GM19397 (cell line): ENCODE measurements at regions not wholly inside any gene's neighbourhood (a gene's known extent, or its start where the extent isn't known, plus 50 kb on each side); places are given as distances from the start of the nearest gene placed in this dataset.

Experiments
- ATAC-seq: cut with Tn5 transposase; IDR thresholded peaks from one replicate; pipeline ENCODE4 v1.9.1; 2021; ENCODE audit warnings: mild to moderate bottlenecking, moderate library complexity; ENCODE audit not compliant: unreplicated experiment

- ATAC-seq, result no peak
These were observed 461.2 kb downstream of the TLR4 start for GRCh38 chr9:118165451-118165850.

DNA sequence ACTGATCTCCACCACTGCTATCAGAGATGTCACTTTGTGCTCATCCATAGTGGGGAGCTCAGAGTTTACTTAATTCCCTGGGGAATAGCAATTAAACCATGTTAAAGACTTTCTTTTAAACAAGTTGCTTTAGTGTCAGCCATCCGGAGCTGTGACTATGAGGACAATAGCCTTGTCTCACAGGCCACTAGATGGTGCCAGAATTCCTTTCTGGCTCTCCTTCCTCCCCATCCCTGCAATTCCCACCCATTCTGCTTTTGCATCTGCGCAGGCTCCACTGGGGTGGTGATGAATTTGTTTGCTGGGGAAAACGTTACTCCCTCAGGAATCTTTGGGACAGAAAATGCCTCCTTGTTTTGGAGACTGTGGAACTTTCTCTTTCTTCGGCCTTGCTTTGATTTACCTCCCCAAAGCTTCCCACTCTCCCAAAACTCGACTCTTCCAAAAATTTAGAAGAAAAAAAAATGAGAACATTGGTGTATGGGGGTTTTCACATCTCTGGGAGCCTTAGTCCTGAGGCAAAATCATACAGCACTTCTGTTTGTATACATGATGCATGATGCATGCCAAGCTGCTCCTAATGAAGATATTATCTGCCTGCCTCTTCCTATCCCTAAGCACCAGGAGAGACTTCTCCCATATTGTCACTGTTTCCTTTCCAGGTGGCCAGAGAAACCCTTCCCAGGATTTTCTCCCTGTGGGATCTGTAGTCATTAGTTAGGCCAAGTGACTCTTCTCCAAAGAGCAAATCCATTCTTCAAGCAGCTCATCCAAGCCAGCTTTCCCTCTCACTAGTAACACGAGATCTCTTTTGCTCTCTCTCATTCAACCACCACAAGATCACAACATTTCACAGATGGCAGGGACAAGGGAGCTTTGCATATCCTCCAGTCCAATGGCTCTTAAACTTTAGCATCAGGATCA is 466.1 kb downstream of the TLR4 start:
- ATAC-seq, result no peak

DNA sequence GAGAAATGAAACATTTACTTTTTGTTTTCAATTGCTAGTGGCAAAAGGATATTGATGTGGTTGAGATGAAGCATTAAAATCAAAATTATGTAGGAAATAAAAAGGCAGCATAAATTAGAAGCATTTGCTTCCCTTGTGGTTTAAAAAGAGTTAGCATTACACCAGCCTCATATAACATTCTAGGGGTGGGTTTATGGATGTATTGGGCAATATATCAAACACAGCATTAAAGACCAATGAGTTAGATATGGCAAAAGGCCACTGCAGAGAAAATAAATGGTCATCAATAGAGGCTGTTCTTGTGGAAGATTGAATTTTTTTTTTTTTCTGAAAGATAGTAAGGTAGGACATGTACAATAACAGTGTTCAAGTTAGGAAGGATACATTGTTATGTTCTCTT is 473.0 kb downstream of the TLR4 start:
- no peak for ATAC-seq

- no peak for ATAC-seq
These were observed 479.4 kb downstream of the TLR4 start for GRCh38 chr9:118183576-118183975.

DNA sequence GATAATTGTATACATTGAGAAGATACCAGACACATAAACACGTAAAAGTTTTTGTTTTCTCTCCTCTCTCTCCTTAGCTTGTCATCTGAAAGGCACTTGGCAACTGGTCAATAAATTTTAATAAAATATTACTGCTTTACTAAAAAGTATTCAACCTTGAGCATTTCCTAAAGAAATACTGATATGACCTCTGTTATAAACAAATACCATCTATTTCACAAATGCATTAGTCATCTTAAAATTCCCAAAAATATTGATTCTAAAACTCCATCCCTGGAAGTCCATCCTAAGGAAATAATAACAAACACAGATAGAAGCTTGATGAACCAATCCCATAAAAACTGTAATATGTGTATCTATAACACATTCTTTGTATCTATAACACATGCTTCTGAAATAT is 483.2 kb downstream of the TLR4 start:
- no peak for ATAC-seq

DNA sequence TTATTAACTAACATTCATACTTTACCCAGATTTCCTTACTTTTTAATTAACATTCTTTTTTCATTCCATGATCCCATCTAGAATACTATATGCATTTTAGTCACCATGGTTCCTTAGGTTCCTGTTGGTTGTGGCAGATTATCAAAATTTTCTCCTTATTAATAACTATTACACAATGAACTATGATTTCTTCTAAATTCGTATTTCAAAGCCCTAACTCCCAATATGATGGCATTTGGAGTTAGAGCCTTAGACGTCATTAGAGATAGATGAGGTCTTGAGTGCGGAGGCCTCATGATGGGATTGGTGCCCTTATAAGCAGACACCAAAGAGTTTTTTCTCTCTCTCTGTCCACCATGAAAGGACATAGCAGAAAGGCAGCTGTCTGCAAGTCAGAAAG is 485.4 kb downstream of the TLR4 start:
- ATAC-seq, result no peak

DNA sequence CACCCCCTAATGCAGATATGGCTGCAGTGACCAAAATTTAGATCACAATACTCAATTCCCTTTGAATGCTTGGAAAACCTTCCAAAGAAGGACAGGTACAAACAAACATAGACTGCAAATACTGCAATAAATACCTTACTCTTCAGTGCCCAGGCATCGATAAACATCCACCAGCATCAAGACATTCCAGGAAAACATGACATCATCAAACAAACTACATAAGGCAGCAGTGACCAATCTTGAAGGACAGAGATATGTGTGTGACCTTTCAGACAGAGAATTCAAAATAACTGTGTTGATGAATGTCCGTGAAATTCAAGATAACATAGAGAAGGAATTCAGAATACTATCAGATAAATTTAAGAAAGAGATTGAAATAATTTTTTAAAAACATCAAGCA is 488.6 kb downstream of the TLR4 start:
- ATAC-seq, result no peak

- ATAC-seq, result no peak
These were observed 505.1 kb downstream of the TLR4 start for GRCh38 chr9:118209343-118209742.

DNA sequence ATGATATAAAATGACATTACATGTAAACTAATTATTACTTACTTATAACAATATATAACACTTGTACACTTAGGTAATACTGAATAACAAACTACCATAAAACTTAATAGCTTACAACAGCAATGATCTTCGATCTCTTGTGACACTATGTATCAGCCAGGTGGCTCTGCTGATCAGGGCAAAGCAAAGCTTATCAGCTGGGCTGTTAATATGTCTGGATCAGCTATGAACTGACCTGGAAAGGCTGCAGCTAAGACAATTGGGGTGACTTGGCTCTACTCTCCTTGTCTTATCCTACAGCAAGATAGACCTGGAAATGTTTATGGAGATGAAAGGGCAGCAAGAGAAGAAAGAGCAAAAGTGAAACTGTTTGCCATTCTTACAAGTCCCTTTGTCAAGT is 511.3 kb downstream of the TLR4 start:
- ATAC-seq, result no peak

GRCh38 chr9:118222375-118222774 is 518.2 kb downstream of the TLR4 start:
- no peak for ATAC-seq

GRCh38 chr9:118223111-118223510 is 518.9 kb downstream of the TLR4 start:
- ATAC-seq, result no peak

DNA sequence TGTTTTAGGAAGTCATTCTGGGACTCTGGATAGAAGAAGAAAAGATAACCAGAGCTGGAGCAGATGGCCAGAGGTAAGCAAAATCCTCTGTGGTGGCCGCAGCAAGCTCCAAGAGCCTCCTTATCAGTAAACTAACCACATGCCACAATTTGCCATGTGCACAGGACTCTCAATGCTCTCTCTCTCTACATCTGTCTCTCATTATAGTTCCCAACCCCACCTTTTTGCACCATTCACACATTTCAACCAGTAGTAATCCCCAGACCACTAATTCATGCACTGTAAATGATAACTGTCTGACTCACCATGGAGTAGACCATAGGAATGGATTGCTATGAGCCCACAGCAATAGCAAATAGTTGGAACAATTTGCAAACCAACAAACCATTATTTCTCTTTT is 526.1 kb downstream of the TLR4 start:
- ATAC-seq, result no peak

GRCh38 chr9:118236625-118237024 is 532.4 kb downstream of the TLR4 start:
- no peak for ATAC-seq

DNA sequence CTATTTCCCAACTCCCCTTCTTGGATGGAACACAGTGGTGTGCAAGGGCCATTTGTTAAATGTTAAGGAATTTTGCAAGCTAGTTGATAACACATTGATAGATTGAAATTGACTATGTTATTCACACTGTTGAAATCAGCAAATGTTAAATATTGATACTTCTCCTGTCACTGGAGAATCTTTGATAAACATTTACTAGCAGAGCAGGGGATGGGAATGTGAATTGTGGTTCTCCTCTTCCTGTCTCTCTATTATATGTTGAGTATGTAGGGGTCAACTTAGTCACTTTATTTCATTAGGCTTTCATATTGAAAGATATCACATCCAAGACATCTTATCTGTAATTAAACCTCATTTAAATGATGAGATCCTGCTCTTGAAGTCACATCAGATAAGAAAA is 533.9 kb downstream of the TLR4 start:
- no peak for ATAC-seq

DNA sequence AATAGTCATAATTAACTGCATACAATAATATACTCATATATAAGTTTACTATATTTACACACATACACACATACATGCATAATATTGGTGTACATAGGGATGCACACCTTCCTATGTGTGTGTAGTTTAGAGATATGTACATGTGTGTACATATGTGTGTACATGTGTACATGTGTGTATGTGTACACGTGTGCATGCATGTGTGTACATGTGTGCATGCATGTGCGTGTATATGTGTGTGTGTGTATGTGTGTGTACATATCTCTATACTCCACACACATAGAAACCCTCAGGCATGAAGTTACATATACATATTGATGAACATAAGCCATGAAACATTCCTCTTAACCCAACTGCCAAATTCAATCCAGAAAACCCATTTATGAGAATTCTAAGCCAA is 547.8 kb downstream of the TLR4 start:
- no peak for ATAC-seq

- no peak for ATAC-seq
These were observed 558.0 kb downstream of the TLR4 start for GRCh38 chr9:118262191-118262590.

DNA sequence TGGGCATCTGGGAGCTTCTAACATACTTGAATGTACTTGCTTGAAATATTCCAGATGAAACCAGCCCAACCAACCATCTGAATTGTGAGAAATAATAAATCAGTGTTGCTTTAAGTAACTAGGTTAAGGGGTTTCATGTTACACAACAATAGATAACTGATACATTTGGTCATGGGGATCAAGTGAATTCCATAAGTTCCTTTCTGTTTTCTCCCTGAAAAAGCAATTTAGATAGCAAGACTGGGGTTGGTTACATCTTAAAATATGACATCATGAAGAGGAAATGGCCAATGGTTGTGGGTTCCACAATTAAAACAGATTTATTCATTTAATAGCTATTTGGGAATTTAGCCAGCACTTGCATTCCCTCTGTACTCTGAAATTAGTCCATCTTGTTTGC is 559.7 kb downstream of the TLR4 start:
- ATAC-seq, result no peak

- no peak for ATAC-seq
These were observed 563.8 kb downstream of the TLR4 start for GRCh38 chr9:118268046-118268445.

DNA sequence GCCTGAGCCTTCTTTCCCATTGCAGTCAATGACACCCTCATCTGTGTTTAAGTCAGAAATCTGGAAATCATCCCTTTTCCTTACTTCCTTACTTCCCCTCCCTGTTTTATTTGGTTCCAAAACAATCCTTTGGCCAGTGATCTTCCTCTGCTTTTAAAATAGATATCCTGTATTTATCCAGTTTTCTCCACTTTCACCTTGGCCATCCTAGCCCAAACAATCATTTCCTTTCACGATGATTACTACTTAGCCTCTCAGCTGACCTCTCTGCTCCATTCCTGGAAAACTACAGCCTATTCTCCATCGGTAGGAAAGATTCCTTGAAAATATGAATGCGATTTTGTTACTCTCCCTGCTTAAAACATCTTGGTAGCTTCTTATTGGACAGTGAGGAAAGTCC is 565.4 kb downstream of the TLR4 start:
- ATAC-seq, result no peak

- no peak for ATAC-seq
These were observed 567.1 kb downstream of the TLR4 start for GRCh38 chr9:118271331-118271730.

GRCh38 chr9:118271936-118272335 is 567.7 kb downstream of the TLR4 start:
- ATAC-seq, result no peak

- no peak for ATAC-seq
These were observed 568.8 kb downstream of the TLR4 start for GRCh38 chr9:118273048-118273447.

DNA sequence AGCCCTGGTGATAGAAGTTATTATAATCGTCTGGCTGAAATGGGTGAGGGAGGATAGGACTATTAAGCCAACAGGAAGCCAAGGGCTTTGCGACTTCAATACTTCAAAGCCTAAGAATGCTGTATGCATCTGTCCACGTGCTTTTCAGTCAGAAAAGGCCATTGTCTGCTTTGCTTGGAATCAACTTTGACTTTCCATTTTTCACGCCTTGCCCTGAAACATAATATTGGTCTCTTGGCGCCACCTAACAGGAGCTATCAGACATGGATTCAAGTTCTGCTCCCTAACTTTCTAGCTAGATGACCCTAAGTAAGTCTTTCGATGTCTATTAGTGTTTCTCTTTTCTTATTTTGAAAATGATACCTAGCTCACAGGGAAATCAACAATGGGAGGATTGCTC is 572.6 kb downstream of the TLR4 start:
- no peak for ATAC-seq
